ENCODE measurements at regions not wholly inside any gene's neighbourhood (a gene's known extent, or its start where the extent isn't known, plus 50 kb on each side); places are given as distances from the start of the nearest gene placed in this dataset.

DNA sequence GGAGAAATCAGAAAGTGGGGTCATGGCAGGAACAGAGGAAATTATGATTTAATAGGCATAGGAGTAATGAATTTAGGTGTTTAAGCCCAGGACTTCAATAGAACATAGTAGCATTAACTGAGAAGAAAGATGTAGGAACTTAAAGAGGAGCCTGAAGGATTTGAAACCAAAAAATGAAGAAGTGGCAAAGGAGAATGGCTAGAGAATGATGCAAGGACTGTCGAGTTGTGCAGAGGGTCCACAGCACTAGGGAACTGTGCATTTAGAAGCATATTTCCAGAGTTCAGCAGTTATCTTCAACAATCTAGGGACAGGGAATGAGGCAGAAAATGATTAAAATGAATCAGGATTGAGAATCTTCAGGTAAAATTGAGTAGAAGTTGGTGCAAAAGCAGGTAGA, 328.1 kb upstream of the LYPLAL1 start:
- DNase-seq (ENCODE audit: low read depth in 1 of 2, low spot score in 2 of 2) (no peak), FAIRE-seq (no peak)
- Histone ChIP-seq H3K23me2 (ENCODE audit: low read depth, low read length) (no peaks in the 10 kb centered on the region; the same call in 1 of the 2 replicates), H3K4ac (replicated peaks; ENCODE audit: insufficient read length, low read depth, low read length) (no peak overlapping the region), H4K5ac (ENCODE audit: insufficient read length, low read depth, low read length) (no peak overlapping the region), H3K14ac (ENCODE audit: insufficient read length) (no peak overlapping the region), H2BK12ac (ENCODE audit: low read depth, low read length) (no peak overlapping the region), H2AK5ac (ENCODE audit: low read depth, low read length) (no peak overlapping the region), H3K79me2 (ENCODE audit: control insufficient read depth in 1 of 2, insufficient read depth in 2 of 2, low read length in 2 of 2) (no peaks in the 10 kb centered on the region), H3K23ac (ENCODE audit: insufficient read length) (no peak overlapping the region), H3K27ac (ENCODE audit: low read depth, low read length) (no peak overlapping the region), H4K20me1 (replicated peaks in 1 of 2; ENCODE audit: control insufficient read depth in 1 of 2, insufficient read depth in 2 of 2, low read length in 2 of 2) (no peaks in the 10 kb centered on the region), H3K27me3 (replicated peaks in 1 of 4; ENCODE audit: control insufficient read depth in 3 of 4, extremely low read depth in 1 of 4, insufficient read depth in 3 of 4, low read length in 3 of 4) (no peaks in the 10 kb centered on the region), H3K56ac (replicated peaks; ENCODE audit: insufficient read length, low read depth, low read length) (no peak overlapping the region), H2BK20ac (ENCODE audit: low read length) (no peak overlapping the region), H3K4me1 (replicated peaks in 1 of 4; ENCODE audit: control insufficient read depth in 3 of 4, insufficient read depth in 4 of 4, low read length in 3 of 4) (no peaks in the 10 kb centered on the region), H3K9me3 (ENCODE audit: insufficient read depth in 2 of 2, low read depth in 1 of 2, low read length in 1 of 2) (no peaks in the 10 kb centered on the region), H3K18ac (ENCODE audit: extremely low read depth, low read length) (no peak overlapping the region), H2AFZ (ENCODE audit: low read length) (no peak overlapping the region), H3K79me1 (ENCODE audit: low read depth, low read length) (no peaks in the 10 kb centered on the region), H3K9ac (replicated peaks in 1 of 4; ENCODE audit: extremely low read depth in 1 of 4, low read depth in 3 of 4, low read length in 3 of 4) (no peak overlapping the region), H2BK15ac (ENCODE audit: low read length) (no peak overlapping the region), H4K91ac (replicated peaks; ENCODE audit: insufficient read length, low read length) (no peak overlapping the region), H2BK5ac (ENCODE audit: low read depth, low read length) (no peak overlapping the region), H3K4me3 (ENCODE audit: extremely low read depth in 1 of 4, insufficient read depth in 2 of 4, low read depth in 3 of 4, low read length in 4 of 4) (no peak overlapping the region), H3K4me2 (ENCODE audit: insufficient read depth in 1 of 2, low read depth in 2 of 2, low read length in 2 of 2) (no peak overlapping the region), H4K8ac (ENCODE audit: extremely low read depth, insufficient read depth, low read length) (no peak overlapping the region), H3K36me3 (ENCODE audit: control insufficient read depth in 2 of 4, insufficient read depth in 4 of 4, low read length in 3 of 4) (no peaks in the 10 kb centered on the region), H2BK120ac (replicated peaks; ENCODE audit: low read depth, low read length) (no peak overlapping the region)
- POLR2A ChIA-PET (ENCODE audit: partially characterized antibody) = no interaction called here
- CTCF ChIA-PET (ENCODE audit: partially characterized antibody) = interaction anchor here (0.5 kb wide), 1 partner anchor 219 kb away, joined by 3 read pairs; no protein-coding TSS in a partner anchor
- WGBS, 2 experiments (ENCODE audit: extremely low coverage in 1 of 2, insufficient coverage in 1 of 2, insufficient read length in 1 of 2, insufficient replicate concordance in 2 of 2, low coverage in 1 of 2, low lambda C conversion rate in 2 of 2, missing lambda C conversion rate in 1 of 2) = 74% methylated on average over 1 of the region's 1 CpG; no CpG with 5 or more reads in 1 of the 2 experiments
- TF ChIP-seq SP4 (IDR thresholded peaks at IDR 0.05; ENCODE audit: low read length) (no peak), BCL11A (IDR thresholded peaks at IDR 0.05; ENCODE audit: low read depth in 2 of 2, low read length in 2 of 2) (no peak), YY1 (IDR thresholded peaks at IDR 0.05; ENCODE audit: low read depth, low read length) (no peak), EZH2 (IDR thresholded peaks at IDR 0.05; ENCODE audit: low read depth, low read length, severe bottlenecking) (no peak), CHD1 (IDR thresholded peaks at IDR 0.05; ENCODE audit: low read depth, low read length) (no peak), ATF2 (IDR thresholded peaks at IDR 0.05; ENCODE audit: low read length) (no peak), RNF2 (IDR thresholded peaks at IDR 0.05; ENCODE audit: borderline replicate concordance, low read depth, low read length, missing control alignments, poor library complexity, severe bottlenecking) (no peak), ZNF274 (IDR thresholded peaks at IDR 0.05; ENCODE audit: borderline replicate concordance, extremely low read depth, low read length) (no peak), SUZ12 (IDR thresholded peaks at IDR 0.05; ENCODE audit: low read length) (no peak), EGR1 (IDR thresholded peaks at IDR 0.05; ENCODE audit: borderline replicate concordance, low read depth, low read length) (no peak), SRF (IDR thresholded peaks at IDR 0.05; ENCODE audit: low read depth, low read length) (no peak), JUND (IDR thresholded peaks at IDR 0.05; ENCODE audit: low read length) (no peak), GABPA (IDR thresholded peaks at IDR 0.05; ENCODE audit: borderline replicate concordance, insufficient read depth, low read length) (no peak), TEAD4 (IDR thresholded peaks at IDR 0.05; ENCODE audit: low read depth, low read length) (no peak)
